Activated naive CD4-positive, alpha-beta T cell treated with anti-CD3 and anti-CD28 coated beads, Interleukin-2, amount 50 U/mL, for 24 hours (primary cell): ENCODE measurements at regions not wholly inside any gene's neighbourhood (a gene's known extent, or its start where the extent isn't known, plus 50 kb on each side); places are given as distances from the start of the nearest gene placed in this dataset.
"Not testable (repeated sequence)": the region's sequence is repeated elsewhere in the genome, so short reads cannot be mapped to it uniquely, and the experiment has no call there.

Experiments
- H3K27ac Mint-ChIP-seq: one replicate; pipeline ENCODE4 v1.8.0; 2021; ENCODE audit warnings: mild to moderate bottlenecking, mixed read lengths
- H3K27me3 Mint-ChIP-seq: one replicate; pipeline ENCODE4 v1.8.0; 2021; ENCODE audit warnings: mixed read lengths
- H3K36me3 Mint-ChIP-seq: one replicate; pipeline ENCODE4 v1.8.0; 2021; ENCODE audit warnings: mixed read lengths
- H3K4me1 Mint-ChIP-seq: one replicate; pipeline ENCODE4 v1.8.0; 2021; ENCODE audit warnings: mixed read lengths
- H3K4me3 Mint-ChIP-seq: one replicate; pipeline ENCODE4 v1.8.0; 2021; ENCODE audit warnings: mild to moderate bottlenecking, mixed read lengths
- H3K9me3 Mint-ChIP-seq: one replicate; pipeline ENCODE4 v1.8.0; 2021; ENCODE audit warnings: mixed read lengths

DNA sequence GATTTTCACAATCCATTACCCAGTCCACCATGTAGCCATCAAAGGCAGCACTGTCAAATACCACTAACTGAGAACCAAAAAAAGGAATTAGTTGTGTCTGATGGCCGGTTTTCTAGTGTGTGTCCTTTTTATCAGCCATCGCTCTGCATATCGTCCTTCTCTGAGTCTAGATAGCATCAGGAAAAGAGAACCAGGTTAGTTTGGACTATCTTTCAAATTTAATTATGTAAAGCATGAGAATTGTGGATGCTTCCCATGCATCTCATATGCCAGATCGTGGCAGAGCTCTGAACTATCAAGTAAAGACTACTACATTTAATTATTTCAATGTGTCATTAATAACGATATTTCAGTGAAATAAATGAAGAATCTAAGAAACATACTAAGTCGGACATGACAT, 691.9 kb downstream of the FAM181B start:
- no peaks in the 10 kb centered on the region for H3K27me3 Mint-ChIP-seq
- no peaks in the 10 kb centered on the region for H3K4me1 Mint-ChIP-seq
- peaks cover 6% of the 10 kb centered on the region for H3K9me3 Mint-ChIP-seq
- H3K36me3 Mint-ChIP-seq: no peaks in the 10 kb centered on the region
- no peak overlapping the region for H3K27ac Mint-ChIP-seq
- H3K4me3 Mint-ChIP-seq: no peak overlapping the region

DNA sequence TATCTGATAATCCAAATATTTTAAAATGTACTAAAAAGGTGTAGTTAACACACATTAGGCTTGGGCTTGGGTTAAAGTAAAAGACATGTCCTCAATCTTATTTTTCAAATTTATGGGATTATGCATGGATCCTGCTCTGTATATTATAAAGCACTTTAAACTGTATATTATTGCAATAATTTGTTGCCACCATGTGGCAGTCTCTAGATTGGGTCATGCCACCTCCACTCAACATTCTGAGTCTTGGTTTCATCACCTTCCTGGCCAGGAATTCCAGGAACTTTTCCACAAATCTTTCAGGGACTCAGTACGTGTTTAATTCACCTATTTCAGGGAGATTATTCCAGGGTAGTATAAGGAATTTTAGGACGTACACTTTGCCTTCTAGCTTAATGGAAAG, 695.5 kb downstream of the FAM181B start:
- Mint-ChIP-seq H3K27me3 (no peaks in the 10 kb centered on the region), H3K4me3 (no peak overlapping the region), H3K36me3 (no peaks in the 10 kb centered on the region), H3K4me1 (no peaks in the 10 kb centered on the region), H3K9me3 (no peaks in the 10 kb centered on the region), H3K27ac (no peak overlapping the region)

DNA sequence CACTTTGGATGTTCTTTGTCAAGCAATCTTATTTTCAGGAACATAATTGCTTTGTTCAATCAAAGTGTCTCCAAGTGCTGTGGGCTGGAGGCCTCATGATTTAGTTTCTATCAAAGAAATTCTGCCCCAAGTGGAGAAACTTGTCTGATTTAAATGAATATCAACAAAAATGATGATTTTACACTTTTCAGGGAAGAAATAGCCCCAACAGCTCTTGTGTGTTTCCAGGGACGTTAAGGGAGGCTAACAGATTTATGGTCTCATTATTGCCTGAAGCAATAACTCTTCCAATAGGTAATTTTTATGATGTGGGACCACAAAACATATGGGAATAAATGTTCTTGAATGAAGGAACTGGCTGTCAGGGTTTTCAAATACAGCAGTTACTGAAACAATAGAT, 699.1 kb downstream of the FAM181B start:
- H3K9me3 Mint-ChIP-seq: no peaks in the 10 kb centered on the region

DNA sequence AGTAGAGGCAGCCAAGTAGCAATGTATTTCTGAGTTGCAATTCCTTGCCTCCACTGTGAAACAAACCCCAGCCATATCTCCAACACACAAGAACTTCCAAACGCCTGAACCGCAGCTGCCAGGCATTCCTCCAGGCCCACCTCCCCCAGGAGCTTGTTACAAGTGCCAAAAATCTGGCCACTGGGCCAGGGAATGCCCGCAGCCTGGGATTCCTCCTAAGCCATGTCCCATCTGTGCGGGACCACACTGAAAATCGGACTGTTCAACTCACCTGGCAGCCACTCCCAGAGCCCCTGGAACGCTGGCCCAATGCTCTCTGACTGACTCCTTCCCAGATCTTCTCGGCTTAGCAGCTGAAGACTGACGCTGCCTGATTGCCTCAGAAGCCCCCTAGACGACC, 706.3 kb downstream of the FAM181B start:
- not testable (repeated sequence) for H3K9me3 Mint-ChIP-seq, H3K27me3 Mint-ChIP-seq, H3K36me3 Mint-ChIP-seq, H3K4me1 Mint-ChIP-seq, H3K4me3 Mint-ChIP-seq, H3K27ac Mint-ChIP-seq

More for the DNA sequence above, 699.1 kb downstream of the FAM181B start:
- Mint-ChIP-seq H3K36me3 (no peaks in the 10 kb centered on the region), H3K4me1 (no peaks in the 10 kb centered on the region), H3K4me3 (no peak overlapping the region), H3K27me3 (no peaks in the 10 kb centered on the region), H3K27ac (no peak overlapping the region)

DNA sequence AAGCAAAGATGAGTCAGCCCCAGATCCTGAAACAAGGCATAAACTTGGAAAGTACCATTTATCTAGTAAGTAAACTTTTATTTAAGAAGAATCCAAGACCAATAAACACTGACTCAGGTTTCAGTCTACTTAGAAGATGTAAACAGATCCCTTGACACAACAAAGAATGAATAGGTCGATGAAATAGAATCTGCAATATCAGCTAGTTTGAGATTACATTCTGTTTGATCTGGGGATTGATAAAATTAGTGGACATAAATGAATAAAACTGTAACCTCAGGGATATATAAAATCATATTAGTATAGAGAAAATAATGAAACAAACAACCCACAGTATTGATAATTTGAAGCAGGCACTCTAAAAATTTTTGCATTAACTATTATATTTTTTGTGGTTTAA, 708.9 kb downstream of the FAM181B start:
- H3K27ac Mint-ChIP-seq: no peak overlapping the region
- no peaks in the 10 kb centered on the region for H3K4me1 Mint-ChIP-seq
- H3K27me3 Mint-ChIP-seq: no peaks in the 10 kb centered on the region
- no peak overlapping the region for H3K4me3 Mint-ChIP-seq
- no peaks in the 10 kb centered on the region for H3K9me3 Mint-ChIP-seq
- H3K36me3 Mint-ChIP-seq: no peaks in the 10 kb centered on the region

- H3K27me3 Mint-ChIP-seq: no peaks in the 10 kb centered on the region
- H3K36me3 Mint-ChIP-seq: no peaks in the 10 kb centered on the region
- no peak overlapping the region for H3K27ac Mint-ChIP-seq
- no peaks in the 10 kb centered on the region for H3K4me1 Mint-ChIP-seq
- no peaks in the 10 kb centered on the region for H3K9me3 Mint-ChIP-seq
- H3K4me3 Mint-ChIP-seq: no peak overlapping the region
Observed at GRCh38 chr11:82012276-82012675, 721.4 kb downstream of the FAM181B start.

DNA sequence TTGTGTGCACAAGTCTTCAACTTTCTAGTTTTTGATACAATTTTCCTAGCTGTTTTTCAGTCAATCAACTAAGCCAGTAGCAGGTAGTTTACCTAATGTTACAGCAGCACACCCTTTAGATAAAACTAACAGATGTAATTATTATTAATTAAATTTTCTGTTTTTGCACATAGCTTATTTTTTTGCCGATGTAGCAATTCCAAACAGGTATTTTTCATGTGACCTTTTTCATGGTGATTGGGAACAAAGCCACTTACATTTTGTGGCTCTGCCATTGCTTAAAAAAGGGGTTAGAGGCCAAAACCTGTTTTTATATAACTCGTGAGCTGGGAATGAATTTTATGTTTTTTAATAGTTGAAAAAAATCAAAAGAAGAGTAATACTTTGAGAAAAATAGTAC, 724.5 kb downstream of the FAM181B start:
- H3K4me1 Mint-ChIP-seq: peaks cover 8% of the 10 kb centered on the region
- no peak overlapping the region for H3K4me3 Mint-ChIP-seq
- H3K27ac Mint-ChIP-seq: no peak overlapping the region
- no peaks in the 10 kb centered on the region for H3K27me3 Mint-ChIP-seq
- H3K9me3 Mint-ChIP-seq: no peaks in the 10 kb centered on the region
- no peaks in the 10 kb centered on the region for H3K36me3 Mint-ChIP-seq

GRCh38 chr11:82007521-82007920, 726.1 kb downstream of the FAM181B start:
- H3K36me3 Mint-ChIP-seq: no peaks in the 10 kb centered on the region
- H3K27ac Mint-ChIP-seq: no peak overlapping the region
- H3K4me1 Mint-ChIP-seq: peaks cover 12% of the 10 kb centered on the region
- H3K9me3 Mint-ChIP-seq: no peaks in the 10 kb centered on the region
- no peaks in the 10 kb centered on the region for H3K27me3 Mint-ChIP-seq
- no peak overlapping the region for H3K4me3 Mint-ChIP-seq

DNA sequence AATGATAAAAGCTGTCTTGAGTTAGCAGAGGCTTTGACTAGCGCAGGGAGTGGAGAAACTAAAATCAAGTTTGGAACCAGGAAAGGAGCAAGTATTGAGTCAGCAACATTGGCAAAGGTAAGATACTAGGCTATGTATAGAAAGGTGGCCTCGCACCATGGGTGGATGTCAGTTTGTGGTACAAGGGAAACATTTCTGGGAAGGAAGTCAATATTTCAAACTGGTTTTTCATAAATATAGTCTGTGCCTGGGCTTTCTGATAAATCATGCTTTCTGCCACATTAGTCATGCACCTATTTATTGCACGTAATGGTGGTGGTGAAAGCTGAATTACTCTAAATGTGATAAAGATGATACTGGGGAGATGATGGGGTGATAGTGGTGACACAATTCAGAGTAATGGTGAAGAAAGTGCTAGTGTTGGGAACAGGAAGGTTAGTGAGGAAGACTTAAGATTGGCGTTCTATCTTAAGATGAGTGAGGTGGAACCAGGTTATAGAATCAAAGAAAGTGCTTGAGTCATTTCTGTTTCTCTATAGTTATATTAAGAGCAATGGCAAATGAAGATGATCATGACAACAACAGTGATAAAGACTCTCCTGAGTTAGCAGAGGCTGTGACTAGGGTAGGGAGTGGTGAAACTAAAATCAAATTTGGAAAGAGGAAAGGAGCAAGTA, 729.0 kb downstream of the FAM181B start:
- peaks cover 12% of the 10 kb centered on the region for H3K4me1 Mint-ChIP-seq
- H3K36me3 Mint-ChIP-seq: no peaks in the 10 kb centered on the region
- no peaks in the 10 kb centered on the region for H3K9me3 Mint-ChIP-seq
- H3K27me3 Mint-ChIP-seq: no peaks in the 10 kb centered on the region
- no peak overlapping the region for H3K4me3 Mint-ChIP-seq
- H3K27ac Mint-ChIP-seq: no peak overlapping the region

- Mint-ChIP-seq H3K4me1 (peaks cover 12% of the 10 kb centered on the region), H3K36me3 (no peaks in the 10 kb centered on the region), H3K9me3 (no peaks in the 10 kb centered on the region), H3K4me3 (no peak overlapping the region), H3K27ac (no peak overlapping the region), H3K27me3 (no peaks in the 10 kb centered on the region)
Observed at GRCh38 chr11:82003671-82004515, 729.8 kb downstream of the FAM181B start.

GRCh38 chr11:82003024-82003423, 730.6 kb downstream of the FAM181B start:
- Mint-ChIP-seq H3K36me3 (no peaks in the 10 kb centered on the region), H3K4me3 (no peak overlapping the region)

DNA sequence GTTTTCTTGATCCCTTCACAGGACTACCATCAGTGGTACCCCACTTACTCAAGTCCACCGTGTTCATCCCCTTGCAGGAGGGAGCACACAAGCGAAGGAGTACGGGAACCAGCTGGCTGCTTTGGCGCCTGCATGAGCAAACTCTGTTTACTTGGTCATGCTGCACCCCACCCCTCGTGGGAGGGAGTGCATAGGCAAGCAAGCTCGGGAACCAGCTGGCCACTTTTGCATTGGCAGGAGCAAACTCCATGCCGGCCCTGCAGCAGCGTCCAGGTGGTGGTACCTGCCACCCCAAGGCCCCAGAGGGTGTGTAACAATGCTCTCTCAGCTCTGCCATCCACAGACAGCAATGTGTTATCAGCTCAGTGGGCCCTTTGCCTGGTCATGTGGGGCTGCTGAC, 737.8 kb downstream of the FAM181B start:
- Mint-ChIP-seq H3K36me3 (no peaks in the 10 kb centered on the region), H3K27me3 (no peaks in the 10 kb centered on the region)

More at GRCh38 chr11:82003024-82003423, 730.6 kb downstream of the FAM181B start:
- Mint-ChIP-seq H3K4me1 (peaks cover 12% of the 10 kb centered on the region), H3K9me3 (no peaks in the 10 kb centered on the region), H3K27ac (no peak overlapping the region), H3K27me3 (no peaks in the 10 kb centered on the region)

GRCh38 chr11:81993755-81994154, 739.9 kb downstream of the FAM181B start:
- no peak overlapping the region for H3K27ac Mint-ChIP-seq
- no peaks in the 10 kb centered on the region for H3K4me1 Mint-ChIP-seq
- H3K36me3 Mint-ChIP-seq: no peaks in the 10 kb centered on the region
- no peaks in the 10 kb centered on the region for H3K27me3 Mint-ChIP-seq
- no peaks in the 10 kb centered on the region for H3K9me3 Mint-ChIP-seq
- no peak overlapping the region for H3K4me3 Mint-ChIP-seq

More for the DNA sequence above, 737.8 kb downstream of the FAM181B start:
- Mint-ChIP-seq H3K9me3 (no peaks in the 10 kb centered on the region), H3K4me3 (no peak overlapping the region), H3K27ac (no peak overlapping the region), H3K4me1 (no peaks in the 10 kb centered on the region)

- H3K27me3 Mint-ChIP-seq: no peaks in the 10 kb centered on the region
- no peaks in the 10 kb centered on the region for H3K9me3 Mint-ChIP-seq
- no peaks in the 10 kb centered on the region for H3K4me1 Mint-ChIP-seq
- no peaks in the 10 kb centered on the region for H3K36me3 Mint-ChIP-seq
- H3K27ac Mint-ChIP-seq: no peak overlapping the region
- no peak overlapping the region for H3K4me3 Mint-ChIP-seq
Observed at GRCh38 chr11:81990659-81991443, 742.8 kb downstream of the FAM181B start.

GRCh38 chr11:81989093-81989492, 744.6 kb downstream of the FAM181B start:
- H3K4me1 Mint-ChIP-seq: no peaks in the 10 kb centered on the region

More at GRCh38 chr11:81989093-81989492, 744.6 kb downstream of the FAM181B start:
- Mint-ChIP-seq H3K27me3 (no peaks in the 10 kb centered on the region), H3K4me3 (no peak overlapping the region), H3K36me3 (peaks cover 3% of the 10 kb centered on the region), H3K9me3 (peaks cover 14% of the 10 kb centered on the region), H3K27ac (no peak overlapping the region)
